WTC11 (cell line): ENCODE measurements at regions not wholly inside any gene's neighbourhood (a gene's known extent, or its start where the extent isn't known, plus 50 kb on each side); places are given as distances from the start of the nearest gene placed in this dataset.

Experiments
- ATAC-seq: fragments of 200-7000 bp; cut with Tn5 transposase; 2 replicates; pipeline ENCODE4 v1.10.0; 2021; ENCODE audit warnings: mild to moderate bottlenecking, moderate library complexity
- CTCF ChIA-PET: fragments of 300-600 bp; sonication (Branson Sonifier 250); formaldehyde crosslinking; loops from one replicate; lab custom pipeline; 2021; ENCODE audit warnings: antibody characterized with exemption; lab: Charles Lee
- POLR2A ChIA-PET: fragments of 350-600 bp; sonication (Branson Sonifier 250); formaldehyde crosslinking; loops from one replicate; lab custom pipeline; 2021; ENCODE audit warnings: antibody characterized with exemption; lab: Charles Lee
- DNase-seq: peaks from one replicate; pipeline ENCODE4 v3.0.0; 2021; ENCODE audit warnings: low spot score
- H3K27ac Mint-ChIP-seq: 2 replicates; pipeline ENCODE4 v1.8.0; 2021; ENCODE audit warnings: mixed read lengths
- H3K27me3 Mint-ChIP-seq: 2 replicates; pipeline ENCODE4 v1.8.0; 2021; ENCODE audit warnings: low read depth, mild to moderate bottlenecking, moderate library complexity, mixed read lengths
- H3K36me3 Mint-ChIP-seq: 2 replicates; pipeline ENCODE4 v1.8.0; 2021; ENCODE audit warnings: mixed read lengths
- H3K4me1 Mint-ChIP-seq: 2 replicates; pipeline ENCODE4 v1.8.0; 2022; ENCODE audit warnings: mixed read lengths
- H3K4me3 Mint-ChIP-seq: 2 replicates; pipeline ENCODE4 v1.8.0; 2021; ENCODE audit warnings: mild to moderate bottlenecking, moderate library complexity, mixed read lengths
- H3K9me3 Mint-ChIP-seq: 2 replicates; pipeline ENCODE4 v1.8.0; 2021; ENCODE audit warnings: mixed read lengths
- ATF6 ChIP-seq: sonication (generic); formaldehyde crosslinking; IDR thresholded peaks from 2 replicates; pipeline ENCODE4 v1.8.1; 2023; ENCODE audit warnings: mild to moderate bottlenecking, missing genetic modification reagents
- E2F1 ChIP-seq: sonication (generic); formaldehyde crosslinking; IDR thresholded peaks from 2 replicates; pipeline ENCODE4 v1.8.0; 2022; ENCODE audit warnings: mild to moderate bottlenecking, missing genetic modification reagents
- EMX1 ChIP-seq: fragments of 250-450 bp; sonication (Bioruptor Pico); IDR thresholded peaks from 2 replicates; pipeline ENCODE4 v1.8.0; 2021; ENCODE audit warnings: mild to moderate bottlenecking
- FOXK1 ChIP-seq: sonication (generic); formaldehyde crosslinking; IDR thresholded peaks from 2 replicates; pipeline ENCODE4 v1.8.0; 2022; ENCODE audit warnings: mild to moderate bottlenecking, moderate library complexity, missing genetic modification reagents
- GRHL2 ChIP-seq: fragments of 250-450 bp; sonication (Bioruptor Pico); IDR thresholded peaks from 2 replicates; pipeline ENCODE4 v1.8.0; 2022; ENCODE audit warnings: mild to moderate bottlenecking, moderate library complexity; ENCODE audit not compliant: insufficient replicate concordance, severe bottlenecking
- MLX ChIP-seq: sonication (generic); formaldehyde crosslinking; IDR thresholded peaks from 2 replicates; pipeline ENCODE4 v1.8.1; 2023; ENCODE audit warnings: mild to moderate bottlenecking, missing genetic modification reagents, moderate library complexity
- NFE2L1 ChIP-seq: sonication (generic); formaldehyde crosslinking; IDR thresholded peaks from 2 replicates; pipeline ENCODE4 v1.8.1; 2023; ENCODE audit warnings: missing genetic modification reagents
- PRDM15 ChIP-seq: sonication (generic); formaldehyde crosslinking; IDR thresholded peaks from 2 replicates; pipeline ENCODE4 v1.8.0; 2022; ENCODE audit warnings: missing genetic modification reagents
- PREB ChIP-seq: sonication (generic); formaldehyde crosslinking; IDR thresholded peaks from 2 replicates; pipeline ENCODE4 v1.8.1; 2022; ENCODE audit warnings: mild to moderate bottlenecking, missing genetic modification reagents, moderate library complexity, borderline replicate concordance
- RORB ChIP-seq: fragments of 250-450 bp; sonication (Bioruptor Pico); IDR thresholded peaks from 2 replicates; pipeline ENCODE4 v1.9.0; 2021; ENCODE audit warnings: mild to moderate bottlenecking
- SOX15 ChIP-seq: fragments of 250-450 bp; sonication (Bioruptor Pico); IDR thresholded peaks from 2 replicates; pipeline ENCODE4 v1.9.0; 2021; ENCODE audit warnings: mild to moderate bottlenecking
- STAT6 ChIP-seq: sonication (generic); formaldehyde crosslinking; conservative IDR thresholded peaks from 2 replicates; pipeline ENCODE4 v1.8.1; 2023; ENCODE audit warnings: mild to moderate bottlenecking, low read depth, missing genetic modification reagents, moderate library complexity
- ZNF281 ChIP-seq: sonication (generic); formaldehyde crosslinking; IDR thresholded peaks from 2 replicates; pipeline ENCODE4 v1.8.0; 2023; ENCODE audit warnings: mild to moderate bottlenecking, missing genetic modification reagents
- ZNF512 ChIP-seq: sonication (generic); formaldehyde crosslinking; IDR thresholded peaks from 2 replicates; pipeline ENCODE4 v1.8.1; 2022; ENCODE audit warnings: missing genetic modification reagents, borderline replicate concordance

GRCh38 chr2:240358821-240359397, 76.6 kb upstream of the GPC1 start (continued):
- no peak for TF ChIP-seq PRDM15

GRCh38 chr2:240359695-240360094, 75.8 kb upstream of the GPC1 start:
- Mint-ChIP-seq H3K9me3 (peaks cover 26% of the 10 kb centered on the region), H3K27me3 (peaks cover 7% of the 10 kb centered on the region), H3K4me3 (no peak overlapping the region), H3K4me1 (peaks cover 4% of the 10 kb centered on the region; the same call in 1 of the 2 replicates), H3K27ac (no peak overlapping the region), H3K36me3 (peaks cover 11% of the 10 kb centered on the region)
- DNase-seq (no peak), ATAC-seq (no peak)
- POLR2A ChIA-PET, result interaction anchor here (0.5 kb wide), 1 partner anchor 41 kb away, joined by 3 read pairs; no protein-coding TSS in a partner anchor
- no peak for TF ChIP-seq ZNF281 (CRISPR knock-in tag)
- CTCF ChIA-PET, result no interaction called here

GRCh38 chr2:240360645-240361475, 74.6 kb upstream of the GPC1 start:
- H3K9me3 Mint-ChIP-seq, result peaks cover 26% of the 10 kb centered on the region
- H3K4me3 Mint-ChIP-seq, result no peak overlapping the region
- DNase-seq (no peak), ATAC-seq (no peak)
- H3K27me3 Mint-ChIP-seq, result peaks cover 7% of the 10 kb centered on the region
- H3K36me3 Mint-ChIP-seq, result peaks cover 11% of the 10 kb centered on the region
- TF ChIP-seq STAT6 (CRISPR knock-in tag), result no peak
- no peak for TF ChIP-seq MLX (CRISPR knock-in tag)
- TF ChIP-seq RORB (CRISPR knock-in tag), result no peak
- no peak for TF ChIP-seq SOX15
- TF ChIP-seq ZNF512 (CRISPR knock-in tag), result no peak
- TF ChIP-seq E2F1 (CRISPR knock-in tag), result no peak
- TF ChIP-seq NFE2L1 (CRISPR knock-in tag), result no peak
- no peak for TF ChIP-seq ATF6
- no peak for TF ChIP-seq FOXK1
- TF ChIP-seq EMX1 (CRISPR knock-in tag), result no peak
- no peak for TF ChIP-seq GRHL2 (CRISPR knock-in tag)
- no peak for TF ChIP-seq PREB (CRISPR knock-in tag)
- no peak overlapping the region for H3K27ac Mint-ChIP-seq
- POLR2A ChIA-PET, result no interaction called here
- peaks cover 4% of the 10 kb centered on the region; the same call in 1 of the 2 replicates for H3K4me1 Mint-ChIP-seq
- CTCF ChIA-PET, result no interaction called here
